ENCODE measurements at regions not wholly inside any gene's neighbourhood (a gene's known extent, or its start where the extent isn't known, plus 50 kb on each side); places are given as distances from the start of the nearest gene placed in this dataset.

DNA sequence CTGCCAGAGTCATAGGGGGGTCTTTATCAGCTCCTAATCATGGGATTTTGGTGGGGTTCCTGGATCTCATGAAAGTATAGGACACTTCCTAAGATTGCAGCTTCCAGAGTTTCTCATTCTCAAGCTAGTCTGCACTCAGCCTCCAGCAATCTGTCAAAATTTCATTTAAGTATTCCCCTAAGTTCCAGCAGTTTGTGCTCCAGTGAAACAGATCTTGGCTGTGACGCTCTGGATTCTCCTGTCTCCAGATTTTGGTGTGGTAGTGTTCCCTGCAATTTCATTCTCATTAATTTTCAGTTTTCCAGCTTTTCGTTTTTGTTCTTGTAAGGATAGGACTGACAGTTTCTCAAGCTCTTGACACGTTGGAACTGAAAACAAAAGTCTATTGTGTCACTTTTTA, 908.9 kb upstream of the MIR17HG start:
- no peak overlapping the region for H3K9ac ChIP-seq (ENCODE audit: insufficient read length, low read depth)
- no peak overlapping the region for H3K4me3 ChIP-seq (ENCODE audit: insufficient read length, low read depth)
- DNase-seq (ENCODE audit: low read depth, low spot score) = no peak
- H3K27me3 ChIP-seq (ENCODE audit: insufficient read depth, insufficient read length) = no peaks in the 10 kb centered on the region
- TF ChIP-seq YY1 (IDR thresholded peaks at IDR 0.05; ENCODE audit: insufficient read depth, insufficient read length) (no peak), SUZ12 (IDR thresholded peaks at IDR 0.05; ENCODE audit: extremely low read depth, insufficient read depth, insufficient read length) (no peak), ZNF274 (IDR thresholded peaks at IDR 0.05; ENCODE audit: low read depth, low read length) (no peak)
- H3K9me3 ChIP-seq (ENCODE audit: insufficient read depth, low read length) = no peaks in the 10 kb centered on the region
- no peaks in the 10 kb centered on the region for H3K36me3 ChIP-seq (ENCODE audit: insufficient read depth, insufficient read length, low read length)
- H3K4me1 ChIP-seq (ENCODE audit: insufficient read depth, insufficient read length) = no peaks in the 10 kb centered on the region

DNA sequence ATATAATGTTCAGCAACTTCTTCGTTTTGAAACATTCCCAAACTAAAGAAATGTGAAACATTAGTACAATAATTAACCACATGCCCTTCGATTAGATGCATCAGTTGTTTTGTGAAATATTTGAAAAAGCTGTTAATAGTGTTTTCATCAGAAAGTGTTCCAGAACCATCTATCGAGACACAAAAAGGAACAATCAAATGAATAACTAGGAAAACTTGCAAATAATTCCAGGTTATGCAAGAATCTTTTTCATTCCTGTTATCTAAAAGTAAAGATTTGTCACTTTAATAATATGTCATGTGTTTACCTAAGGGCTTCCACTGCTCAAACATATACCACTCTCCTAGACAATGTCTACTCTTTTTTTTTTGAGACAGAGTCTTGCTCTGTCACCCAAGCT, 904.2 kb upstream of the MIR17HG start:
- H3K36me3 ChIP-seq (ENCODE audit: insufficient read depth, insufficient read length, low read length) = no peaks in the 10 kb centered on the region
- H3K4me1 ChIP-seq (ENCODE audit: insufficient read depth, insufficient read length) = no peaks in the 10 kb centered on the region
- H3K27me3 ChIP-seq (ENCODE audit: insufficient read depth, insufficient read length) = no peaks in the 10 kb centered on the region
- TF ChIP-seq ZNF274 (IDR thresholded peaks at IDR 0.05; ENCODE audit: low read depth, low read length) = no peak
- no peak for TF ChIP-seq SUZ12 (IDR thresholded peaks at IDR 0.05; ENCODE audit: extremely low read depth, insufficient read depth, insufficient read length)
- no peak for TF ChIP-seq YY1 (IDR thresholded peaks at IDR 0.05; ENCODE audit: insufficient read depth, insufficient read length)
- no peak overlapping the region for H3K4me3 ChIP-seq (ENCODE audit: insufficient read length, low read depth)
- no peak for DNase-seq (ENCODE audit: low read depth, low spot score)
- no peak overlapping the region for H3K9ac ChIP-seq (ENCODE audit: insufficient read length, low read depth)
- H3K9me3 ChIP-seq (ENCODE audit: insufficient read depth, low read length) = no peaks in the 10 kb centered on the region

DNA sequence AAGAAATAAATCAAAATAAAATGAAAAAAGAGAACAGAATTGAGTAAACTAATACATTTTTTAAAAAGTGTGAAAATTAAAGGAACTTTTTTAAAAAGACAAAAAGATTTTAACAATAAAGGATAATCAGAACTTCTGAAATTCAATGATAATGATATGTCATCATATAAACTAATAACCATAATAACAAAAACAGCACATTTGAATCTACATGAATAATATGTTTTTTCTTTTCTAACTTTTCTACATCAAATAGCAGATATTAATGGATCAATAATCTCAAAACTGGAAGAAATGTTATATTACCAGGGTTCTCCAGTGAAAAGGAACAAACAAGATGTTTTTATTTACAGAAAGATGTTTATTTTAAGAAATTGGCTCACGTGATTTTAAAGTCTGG, 903.3 kb upstream of the MIR17HG start:
- DNase-seq (ENCODE audit: low read depth, low spot score) = no peak
- TF ChIP-seq YY1 (IDR thresholded peaks at IDR 0.05; ENCODE audit: insufficient read depth, insufficient read length) (no peak), SUZ12 (IDR thresholded peaks at IDR 0.05; ENCODE audit: extremely low read depth, insufficient read depth, insufficient read length) (no peak), ZNF274 (IDR thresholded peaks at IDR 0.05; ENCODE audit: low read depth, low read length) (no peak)
- no peaks in the 10 kb centered on the region for H3K9me3 ChIP-seq (ENCODE audit: insufficient read depth, low read length)

DNA sequence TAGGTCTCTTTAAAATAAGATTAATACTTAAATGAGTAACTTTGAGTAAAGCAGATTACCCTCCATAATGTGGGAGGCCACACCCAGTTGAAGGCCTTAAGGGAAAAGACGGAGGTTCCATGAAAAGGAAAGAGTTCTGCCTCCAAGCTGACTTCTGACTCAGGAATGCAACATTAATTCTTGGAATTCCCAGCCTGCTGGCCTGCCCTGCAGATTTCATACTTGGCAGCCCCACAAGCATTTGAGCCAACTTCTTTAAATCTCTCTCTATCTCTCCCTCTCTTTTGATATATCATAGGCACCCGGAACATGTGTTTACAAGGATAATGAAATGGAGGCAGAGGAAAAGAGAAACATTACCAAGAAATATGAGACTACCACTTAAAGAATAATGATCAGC, 902.3 kb upstream of the MIR17HG start:
- no peaks in the 10 kb centered on the region for H3K9me3 ChIP-seq (ENCODE audit: insufficient read depth, low read length)
- no peaks in the 10 kb centered on the region for H3K27me3 ChIP-seq (ENCODE audit: insufficient read depth, insufficient read length)
- H3K4me1 ChIP-seq (ENCODE audit: insufficient read depth, insufficient read length) = no peaks in the 10 kb centered on the region
- DNase-seq (ENCODE audit: low read depth, low spot score) = peak; percentile 5
- H3K36me3 ChIP-seq (ENCODE audit: insufficient read depth, insufficient read length, low read length) = no peaks in the 10 kb centered on the region
- TF ChIP-seq ZNF274 (IDR thresholded peaks at IDR 0.05; ENCODE audit: low read depth, low read length) (no peak), YY1 (IDR thresholded peaks at IDR 0.05; ENCODE audit: insufficient read depth, insufficient read length) (no peak)
- no peak overlapping the region for H3K9ac ChIP-seq (ENCODE audit: insufficient read length, low read depth)
- H3K4me3 ChIP-seq (ENCODE audit: insufficient read length, low read depth) = no peak overlapping the region

More for the DNA sequence above, 903.3 kb upstream of the MIR17HG start:
- H3K4me1 ChIP-seq (ENCODE audit: insufficient read depth, insufficient read length) = no peaks in the 10 kb centered on the region
- H3K4me3 ChIP-seq (ENCODE audit: insufficient read length, low read depth) = no peak overlapping the region
- no peaks in the 10 kb centered on the region for H3K36me3 ChIP-seq (ENCODE audit: insufficient read depth, insufficient read length, low read length)
- H3K27me3 ChIP-seq (ENCODE audit: insufficient read depth, insufficient read length) = no peaks in the 10 kb centered on the region
- H3K9ac ChIP-seq (ENCODE audit: insufficient read length, low read depth) = no peak overlapping the region

DNA sequence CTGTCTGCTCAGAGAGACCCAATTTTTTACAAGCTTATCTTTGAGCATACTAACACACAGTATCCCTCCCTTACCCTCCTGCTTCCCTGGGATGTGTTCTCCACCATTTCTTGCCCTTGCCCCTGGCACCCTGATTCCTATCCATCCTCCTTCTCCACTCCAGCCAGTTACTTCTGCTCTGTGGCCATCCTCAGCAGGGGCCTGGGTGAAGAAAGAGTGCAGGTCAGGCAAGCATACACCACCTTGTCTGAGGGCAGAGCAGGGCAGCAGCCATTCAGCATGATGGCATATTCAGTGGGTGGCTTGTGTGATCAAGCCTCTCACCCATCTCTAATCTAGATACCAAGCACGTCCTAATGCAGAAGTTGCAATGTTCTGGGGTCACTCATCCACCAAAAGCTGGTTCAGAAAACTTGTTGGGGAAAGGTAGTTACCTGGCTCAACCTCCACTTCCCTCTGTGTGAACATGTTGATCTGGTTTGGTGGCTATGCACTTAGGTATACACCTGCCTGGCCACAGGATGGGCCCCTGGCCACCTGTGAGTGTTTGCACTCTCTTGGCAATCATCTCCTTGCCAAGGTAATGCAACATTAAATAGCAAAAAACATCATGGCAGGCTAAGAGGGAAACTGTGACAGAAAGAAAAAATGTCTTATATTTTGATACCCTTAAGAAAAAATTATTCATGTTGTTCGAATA, 900.3 kb upstream of the MIR17HG start:
- Histone ChIP-seq H3K4me3 (ENCODE audit: insufficient read length, low read depth) (no peak overlapping the region), H3K27me3 (ENCODE audit: insufficient read depth, insufficient read length) (no peaks in the 10 kb centered on the region), H3K4me1 (ENCODE audit: insufficient read depth, insufficient read length) (no peaks in the 10 kb centered on the region), H3K9me3 (ENCODE audit: insufficient read depth, low read length) (no peaks in the 10 kb centered on the region), H3K36me3 (ENCODE audit: insufficient read depth, insufficient read length, low read length) (no peaks in the 10 kb centered on the region), H3K9ac (ENCODE audit: insufficient read length, low read depth) (no peak overlapping the region)
- no peak for DNase-seq (ENCODE audit: low read depth, low spot score)
- TF ChIP-seq YY1 (IDR thresholded peaks at IDR 0.05; ENCODE audit: insufficient read depth, insufficient read length) = no peak
- TF ChIP-seq SUZ12 (IDR thresholded peaks at IDR 0.05; ENCODE audit: extremely low read depth, insufficient read depth, insufficient read length) = no peak
- no peak for TF ChIP-seq ZNF274 (IDR thresholded peaks at IDR 0.05; ENCODE audit: low read depth, low read length)

DNA sequence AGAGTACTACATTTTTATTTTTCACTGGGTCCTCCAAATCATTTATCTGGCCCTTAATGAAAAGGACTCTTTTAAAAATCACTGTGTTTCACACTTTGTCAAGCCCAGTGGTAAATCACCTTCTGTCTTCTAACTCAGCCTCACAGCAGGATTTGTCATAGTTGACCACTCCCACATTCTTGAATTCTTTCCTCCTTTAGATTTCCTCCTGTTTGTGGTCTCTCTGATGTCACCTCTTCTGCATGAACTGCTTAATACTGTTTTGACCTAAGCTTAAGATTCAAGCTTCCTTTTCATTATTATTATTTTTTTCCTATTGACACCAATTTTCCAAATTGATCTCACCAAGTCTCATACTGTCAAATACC, 899.8 kb upstream of the MIR17HG start:
- no peak for TF ChIP-seq SUZ12 (IDR thresholded peaks at IDR 0.05; ENCODE audit: extremely low read depth, insufficient read depth, insufficient read length)
- H3K9me3 ChIP-seq (ENCODE audit: insufficient read depth, low read length) = no peaks in the 10 kb centered on the region
- H3K4me3 ChIP-seq (ENCODE audit: insufficient read length, low read depth) = no peak overlapping the region
- no peak for DNase-seq (ENCODE audit: low read depth, low spot score)
- H3K9ac ChIP-seq (ENCODE audit: insufficient read length, low read depth) = no peak overlapping the region
- H3K27me3 ChIP-seq (ENCODE audit: insufficient read depth, insufficient read length) = no peaks in the 10 kb centered on the region
- H3K4me1 ChIP-seq (ENCODE audit: insufficient read depth, insufficient read length) = no peaks in the 10 kb centered on the region
- H3K36me3 ChIP-seq (ENCODE audit: insufficient read depth, insufficient read length, low read length) = no peaks in the 10 kb centered on the region

DNA sequence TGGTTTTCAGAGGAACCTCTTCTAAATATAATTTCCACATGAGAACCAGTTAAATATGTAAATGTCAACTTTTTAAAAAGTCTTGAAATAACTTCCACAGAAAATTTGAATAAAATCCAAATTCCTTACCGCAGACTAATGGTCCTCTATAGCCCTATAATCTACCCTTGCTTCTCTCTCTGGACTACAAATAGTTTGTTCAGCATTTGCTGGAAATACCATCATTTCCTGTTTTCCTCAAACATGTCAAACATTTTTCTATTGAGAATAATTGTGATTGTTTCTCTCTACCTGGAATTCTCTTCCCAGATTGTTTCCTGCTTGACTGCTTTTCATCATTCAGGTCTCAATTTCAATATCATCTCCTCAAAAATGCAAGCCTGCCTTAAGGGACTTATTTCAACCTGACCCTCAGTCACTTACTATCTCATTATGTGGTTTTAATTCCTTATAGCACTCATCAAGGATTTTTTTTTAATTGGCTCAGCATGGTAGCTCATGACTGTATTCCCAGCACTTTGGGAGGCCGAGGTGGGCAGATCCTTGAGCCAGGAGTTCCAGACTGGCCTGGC, 898.9 kb upstream of the MIR17HG start:
- H3K4me1 ChIP-seq (ENCODE audit: insufficient read depth, insufficient read length) = no peaks in the 10 kb centered on the region
- no peaks in the 10 kb centered on the region for H3K36me3 ChIP-seq (ENCODE audit: insufficient read depth, insufficient read length, low read length)
- H3K4me3 ChIP-seq (ENCODE audit: insufficient read length, low read depth) = no peak overlapping the region
- no peaks in the 10 kb centered on the region for H3K9me3 ChIP-seq (ENCODE audit: insufficient read depth, low read length)
- no peak for TF ChIP-seq ZNF274 (IDR thresholded peaks at IDR 0.05; ENCODE audit: low read depth, low read length)
- TF ChIP-seq YY1 (IDR thresholded peaks at IDR 0.05; ENCODE audit: insufficient read depth, insufficient read length) = no peak
- no peak for TF ChIP-seq SUZ12 (IDR thresholded peaks at IDR 0.05; ENCODE audit: extremely low read depth, insufficient read depth, insufficient read length)
- no peaks in the 10 kb centered on the region for H3K27me3 ChIP-seq (ENCODE audit: insufficient read depth, insufficient read length)
- DNase-seq (ENCODE audit: low read depth, low spot score) = no peak
- H3K9ac ChIP-seq (ENCODE audit: insufficient read length, low read depth) = no peak overlapping the region
